ENCODE measurements at regions not wholly inside any gene's neighbourhood (a gene's known extent, or its start where the extent isn't known, plus 50 kb on each side); places are given as distances from the start of the nearest gene placed in this dataset.

- DNase-seq (ENCODE audit: low read depth), result no peak
Measured at GRCh38 chr4:14225688-14226207, 598.2 kb upstream of the BOD1L1 start.

GRCh38 chr4:14233126-14233525 lies 605.6 kb upstream of the BOD1L1 start:
- peak; percentile 36 for DNase-seq (ENCODE audit: low read depth)

- DNase-seq (ENCODE audit: low read depth), result no peak
Measured at GRCh38 chr4:14234307-14234706, 606.8 kb upstream of the BOD1L1 start.

- DNase-seq (ENCODE audit: low read depth), result no peak
Measured at GRCh38 chr4:14236359-14236758, 608.8 kb upstream of the BOD1L1 start.

GRCh38 chr4:14237911-14238310 lies 610.4 kb upstream of the BOD1L1 start:
- no peak for DNase-seq (ENCODE audit: low read depth)

- no peak for DNase-seq (ENCODE audit: low read depth)
Measured at GRCh38 chr4:14241574-14241973, 614.0 kb upstream of the BOD1L1 start.

GRCh38 chr4:14247767-14248166 lies 620.2 kb upstream of the BOD1L1 start:
- DNase-seq (ENCODE audit: low read depth), result no peak

GRCh38 chr4:14249226-14249625 lies 621.7 kb upstream of the BOD1L1 start:
- DNase-seq (ENCODE audit: low read depth), result no peak

GRCh38 chr4:14254252-14254651 lies 626.7 kb upstream of the BOD1L1 start:
- peak; percentile 60 for DNase-seq (ENCODE audit: low read depth)

GRCh38 chr4:14254926-14255325 lies 627.4 kb upstream of the BOD1L1 start:
- DNase-seq (ENCODE audit: low read depth), result peak; percentile 90

GRCh38 chr4:14257903-14258302 lies 630.4 kb upstream of the BOD1L1 start:
- no peak for DNase-seq (ENCODE audit: low read depth)

GRCh38 chr4:14259936-14260335 lies 632.4 kb upstream of the BOD1L1 start:
- DNase-seq (ENCODE audit: low read depth), result no peak

GRCh38 chr4:14260591-14260990 lies 633.1 kb upstream of the BOD1L1 start:
- no peak for DNase-seq (ENCODE audit: low read depth)

GRCh38 chr4:14262221-14262620 lies 634.7 kb upstream of the BOD1L1 start:
- peak; percentile 56 for DNase-seq (ENCODE audit: low read depth)

GRCh38 chr4:14264437-14264836 lies 636.9 kb upstream of the BOD1L1 start:
- no peak for DNase-seq (ENCODE audit: low read depth)

GRCh38 chr4:14265651-14266050 lies 638.1 kb upstream of the BOD1L1 start:
- DNase-seq (ENCODE audit: low read depth), result no peak

GRCh38 chr4:14267373-14268060 lies 640.0 kb upstream of the BOD1L1 start:
- no peak for DNase-seq (ENCODE audit: low read depth)

- DNase-seq (ENCODE audit: low read depth), result no peak
Measured at GRCh38 chr4:14269824-14270223, 642.3 kb upstream of the BOD1L1 start.

GRCh38 chr4:14272206-14272605 lies 644.7 kb upstream of the BOD1L1 start:
- no peak for DNase-seq (ENCODE audit: low read depth)

GRCh38 chr4:14277505-14277904 lies 650.0 kb upstream of the BOD1L1 start:
- no peak for DNase-seq (ENCODE audit: low read depth)

GRCh38 chr4:14280567-14280966 lies 653.0 kb upstream of the BOD1L1 start:
- DNase-seq (ENCODE audit: low read depth), result no peak

- no peak for DNase-seq (ENCODE audit: low read depth)
Measured at GRCh38 chr4:14284578-14284977, 657.1 kb upstream of the BOD1L1 start.

GRCh38 chr4:14289708-14290107 lies 662.2 kb upstream of the BOD1L1 start:
- no peak for DNase-seq (ENCODE audit: low read depth)
